ENCODE measurements at regions not wholly inside any gene's neighbourhood (a gene's known extent, or its start where the extent isn't known, plus 50 kb on each side); places are given as distances from the start of the nearest gene placed in this dataset.

DNA sequence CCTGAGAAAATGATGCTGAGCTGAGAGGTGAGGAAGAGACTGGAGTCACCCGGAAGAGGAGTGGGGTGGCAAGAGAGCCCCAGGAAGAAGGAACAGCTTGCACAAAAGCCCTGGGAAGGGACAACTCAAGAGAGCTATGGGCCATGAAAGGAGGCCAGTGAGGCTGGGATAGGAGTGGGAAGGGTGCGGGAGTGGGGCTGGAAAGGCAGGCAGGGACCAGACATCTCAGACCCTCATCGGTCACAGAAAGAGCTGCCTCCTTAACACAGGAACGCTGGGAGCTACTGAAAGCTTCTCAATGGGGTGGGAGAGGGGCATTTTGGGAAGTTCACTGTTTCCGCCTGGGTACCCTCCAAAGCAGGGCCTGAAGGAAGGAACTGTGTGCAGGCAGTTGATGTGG lies 122.0 kb upstream of the UNC5B start:
- TF ChIP-seq, protein P1, sequence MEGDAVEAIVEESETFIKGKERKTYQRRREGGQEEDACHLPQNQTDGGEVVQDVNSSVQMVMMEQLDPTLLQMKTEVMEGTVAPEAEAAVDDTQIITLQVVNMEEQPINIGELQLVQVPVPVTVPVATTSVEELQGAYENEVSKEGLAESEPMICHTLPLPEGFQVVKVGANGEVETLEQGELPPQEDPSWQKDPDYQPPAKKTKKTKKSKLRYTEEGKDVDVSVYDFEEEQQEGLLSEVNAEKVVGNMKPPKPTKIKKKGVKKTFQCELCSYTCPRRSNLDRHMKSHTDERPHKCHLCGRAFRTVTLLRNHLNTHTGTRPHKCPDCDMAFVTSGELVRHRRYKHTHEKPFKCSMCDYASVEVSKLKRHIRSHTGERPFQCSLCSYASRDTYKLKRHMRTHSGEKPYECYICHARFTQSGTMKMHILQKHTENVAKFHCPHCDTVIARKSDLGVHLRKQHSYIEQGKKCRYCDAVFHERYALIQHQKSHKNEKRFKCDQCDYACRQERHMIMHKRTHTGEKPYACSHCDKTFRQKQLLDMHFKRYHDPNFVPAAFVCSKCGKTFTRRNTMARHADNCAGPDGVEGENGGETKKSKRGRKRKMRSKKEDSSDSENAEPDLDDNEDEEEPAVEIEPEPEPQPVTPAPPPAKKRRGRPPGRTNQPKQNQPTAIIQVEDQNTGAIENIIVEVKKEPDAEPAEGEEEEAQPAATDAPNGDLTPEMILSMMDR (IDR thresholded peaks at IDR 0.05): no peak
- no peak for TF ChIP-seq POLR2A (IDR thresholded peaks at IDR 0.05)

Measured in testis (tissue), 2 donors.